Amniotic stem cell (primary cell): ENCODE measurements at regions not wholly inside any gene's neighbourhood (a gene's known extent, or its start where the extent isn't known, plus 50 kb on each side); places are given as distances from the start of the nearest gene placed in this dataset.

Source experiments
- DNase-seq: peaks from one replicate; lab custom pipeline; 2025; lab: John Stamatoyannopoulos, UW

- no peak for DNase-seq
Measured at GRCh38 chr7:155216475-155217272, 81.0 kb upstream of the INSIG1 start.

- DNase-seq: no peak
Measured at GRCh38 chr7:155217634-155218033, 80.0 kb upstream of the INSIG1 start.

GRCh38 chr7:155218276-155219153 lies 79.2 kb upstream of the INSIG1 start:
- no peak for DNase-seq

- no peak for DNase-seq
Measured at GRCh38 chr7:155219154-155219531, 78.5 kb upstream of the INSIG1 start.

DNA sequence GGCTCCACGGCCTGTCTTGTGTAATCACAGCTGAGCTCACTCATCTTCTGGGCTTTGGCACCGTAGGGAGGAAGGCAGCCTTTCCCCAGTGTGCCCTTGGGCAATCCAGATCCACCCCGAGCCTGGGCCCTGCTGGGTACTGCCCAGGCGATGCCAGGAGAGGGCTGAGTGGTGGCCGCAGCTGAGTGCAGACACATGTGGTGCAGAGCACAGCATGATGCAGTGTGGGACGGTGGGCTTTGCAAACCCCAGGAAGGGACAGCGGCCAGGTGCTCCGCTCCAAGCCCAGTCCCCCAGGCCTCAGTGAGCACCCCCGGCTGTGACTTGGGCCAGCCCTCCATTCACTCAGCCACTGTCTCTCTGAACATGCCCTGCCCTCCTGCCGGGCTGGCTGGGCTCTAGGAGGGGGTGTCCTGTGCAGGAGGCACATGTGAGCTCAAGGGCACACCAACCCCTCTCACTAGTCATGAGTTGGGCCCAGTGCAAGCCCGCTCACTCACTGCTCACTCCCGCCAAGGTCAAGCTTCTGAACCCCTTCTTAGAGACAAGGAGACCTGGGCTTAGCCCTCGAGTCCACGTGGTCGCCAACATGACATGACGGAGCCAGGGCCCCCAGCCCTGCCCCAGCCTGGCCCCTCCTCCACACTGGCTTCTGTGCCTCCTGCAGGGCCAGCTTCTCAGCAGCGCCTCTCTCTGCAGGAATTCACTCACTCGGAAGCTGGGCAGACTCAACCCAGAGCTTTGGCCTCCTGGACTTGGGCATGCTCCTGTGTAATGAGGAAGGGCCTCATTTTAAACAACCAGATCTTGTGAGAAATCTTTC lies 77.5 kb upstream of the INSIG1 start:
- no peak for DNase-seq

DNA sequence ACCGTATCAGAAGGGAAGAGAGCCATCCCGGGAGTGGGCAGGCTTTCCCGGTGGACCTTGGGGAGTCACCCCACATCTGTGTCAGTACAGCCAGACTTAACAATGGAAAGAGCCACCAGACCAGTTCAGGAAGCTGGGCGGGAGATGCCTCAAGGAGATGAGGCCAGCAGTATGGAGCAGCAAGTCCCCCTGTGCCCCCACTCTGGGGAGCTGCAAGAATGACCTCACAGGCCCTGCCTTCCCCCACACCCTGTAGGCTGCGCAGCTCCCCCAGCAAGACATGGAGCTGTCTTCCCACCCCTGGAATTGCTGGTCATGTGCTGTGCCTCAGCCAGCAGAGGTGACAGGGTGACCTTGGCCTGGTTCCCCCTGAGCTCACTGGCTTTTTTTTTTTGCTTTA lies 76.8 kb upstream of the INSIG1 start:
- no peak for DNase-seq

GRCh38 chr7:155221547-155221946 lies 76.1 kb upstream of the INSIG1 start:
- no peak for DNase-seq

DNA sequence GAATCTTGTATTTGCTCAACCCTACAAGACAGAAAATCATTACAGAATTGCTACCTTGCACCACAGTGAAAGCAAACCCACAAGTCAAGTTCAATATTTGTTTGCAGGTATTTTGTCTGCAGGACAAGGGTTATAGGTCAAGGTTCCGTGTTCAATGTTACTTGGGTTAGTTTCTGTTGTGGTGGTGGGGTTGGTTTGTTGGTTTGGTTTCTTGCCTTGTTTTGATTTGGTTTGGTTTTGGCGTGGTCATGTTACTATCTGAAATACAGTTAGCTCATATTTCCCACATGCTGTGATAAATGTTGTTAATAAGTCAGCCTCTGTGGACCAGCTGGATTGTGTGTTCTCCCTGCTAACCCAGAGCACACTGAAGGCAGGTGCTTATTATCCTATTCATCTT lies 75.6 kb upstream of the INSIG1 start:
- DNase-seq: no peak

GRCh38 chr7:155222573-155222972 lies 75.1 kb upstream of the INSIG1 start:
- no peak for DNase-seq

DNA sequence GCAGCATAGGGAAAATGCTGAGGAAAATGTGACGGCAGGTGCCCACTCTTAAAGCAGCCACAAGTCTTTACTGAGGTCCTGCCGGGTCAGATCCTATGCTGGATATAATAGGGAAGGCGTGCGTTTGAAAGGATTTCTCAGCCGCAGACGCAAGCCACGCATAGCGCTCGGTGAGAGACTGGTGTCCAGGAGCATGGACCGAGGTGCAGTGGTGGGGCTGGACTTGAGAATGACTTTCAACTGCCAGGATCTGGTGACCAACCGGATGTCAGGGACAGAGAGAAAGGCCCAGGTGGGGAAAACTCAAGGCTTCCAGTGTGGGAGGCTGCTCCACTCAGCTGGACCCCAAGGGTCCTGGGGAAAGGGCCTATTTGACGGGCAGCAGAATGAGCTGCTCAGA lies 74.7 kb upstream of the INSIG1 start:
- no peak for DNase-seq

DNA sequence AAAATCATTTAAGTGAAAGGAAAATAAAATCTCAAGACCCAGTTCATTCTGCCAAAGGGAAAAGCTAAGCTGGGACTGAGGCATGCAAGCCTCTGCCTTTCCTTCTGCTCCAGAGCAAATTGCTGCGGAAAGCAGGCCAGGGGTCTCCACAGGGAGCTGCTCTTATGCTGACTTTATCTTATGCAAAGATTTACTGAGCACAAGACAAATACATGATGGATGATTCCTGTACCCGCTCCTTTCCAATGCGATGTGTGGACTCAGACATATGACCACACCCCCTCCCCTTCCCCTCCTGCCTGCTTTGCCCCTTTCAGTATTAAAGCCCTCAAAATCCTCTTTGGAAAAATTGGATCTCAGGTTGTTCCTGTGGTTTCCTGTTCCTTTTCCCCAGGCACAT lies 74.2 kb upstream of the INSIG1 start:
- DNase-seq: no peak

DNA sequence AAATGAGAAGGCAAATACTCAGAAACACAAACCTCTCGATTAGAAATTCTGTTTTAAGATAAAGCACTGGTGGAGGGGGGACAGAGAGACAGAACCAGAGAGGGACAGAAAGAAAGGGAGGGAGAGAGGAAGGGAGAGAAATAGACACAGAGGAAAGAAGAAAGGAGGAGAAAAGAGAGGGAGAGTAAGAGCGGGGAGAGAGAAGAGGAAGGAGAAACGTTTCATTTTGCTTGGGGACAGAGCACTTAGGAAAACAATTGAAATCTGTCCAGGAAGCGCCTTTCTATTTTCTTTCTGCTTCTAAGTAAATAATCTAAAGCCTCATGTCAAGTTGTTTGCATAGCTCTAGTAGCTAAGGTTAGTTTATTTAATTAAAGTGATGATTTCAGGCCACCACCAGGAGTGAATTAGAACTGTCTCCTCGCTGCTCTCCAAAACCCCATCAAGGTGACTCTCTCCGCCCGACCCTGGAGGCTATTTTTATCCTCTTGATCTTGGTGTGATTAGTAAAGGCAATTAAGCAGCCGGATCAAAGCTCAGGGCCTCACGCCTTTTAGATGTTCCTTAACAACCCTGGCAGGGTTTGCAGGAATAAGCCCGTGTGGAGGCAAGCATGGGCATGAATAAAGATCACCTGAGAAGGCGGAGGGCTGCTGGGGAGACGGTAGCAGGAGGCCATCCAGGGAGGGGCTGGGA lies 73.4 kb upstream of the INSIG1 start:
- no peak for DNase-seq

DNA sequence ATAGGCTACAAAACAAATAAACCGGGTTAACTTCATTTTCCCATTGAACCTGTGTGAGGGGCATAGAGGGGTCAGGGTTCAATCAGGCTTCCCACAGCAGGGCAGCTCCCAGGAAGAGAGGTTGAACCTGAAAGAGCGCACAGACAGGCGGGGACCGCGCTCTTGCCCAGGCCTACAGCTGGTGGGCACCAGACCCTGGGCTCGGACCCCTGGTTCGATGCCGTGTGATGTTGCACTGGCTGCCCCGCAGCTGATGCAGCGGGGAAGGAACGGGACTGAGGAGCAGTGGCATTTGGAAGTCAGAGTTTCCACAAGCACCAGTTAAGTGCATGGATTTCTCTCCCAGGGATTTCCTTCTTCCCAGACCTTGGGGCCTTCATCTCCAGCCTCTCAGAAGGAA lies 72.6 kb upstream of the INSIG1 start:
- DNase-seq: no peak

DNA sequence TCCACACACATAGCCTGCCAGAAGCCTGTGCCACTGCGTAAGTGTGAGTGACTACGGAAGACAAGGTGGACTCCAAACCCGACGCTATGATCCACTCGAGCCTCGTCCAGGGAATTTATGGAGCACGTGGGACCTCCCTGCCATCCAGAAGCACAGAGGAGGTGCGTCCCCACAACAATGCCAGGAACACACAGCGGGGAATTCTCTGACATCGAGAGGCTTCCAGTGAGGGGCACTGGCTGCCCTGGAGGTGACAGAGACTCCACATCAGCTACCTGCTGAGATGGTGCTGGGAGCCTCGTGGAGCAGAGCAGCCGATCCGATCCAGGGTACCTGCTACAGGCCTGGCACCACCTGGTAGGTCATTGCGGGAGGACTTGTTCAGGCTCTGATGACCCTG lies 72.2 kb upstream of the INSIG1 start:
- DNase-seq: no peak

GRCh38 chr7:155226261-155227003 lies 71.2 kb upstream of the INSIG1 start:
- no peak for DNase-seq

DNA sequence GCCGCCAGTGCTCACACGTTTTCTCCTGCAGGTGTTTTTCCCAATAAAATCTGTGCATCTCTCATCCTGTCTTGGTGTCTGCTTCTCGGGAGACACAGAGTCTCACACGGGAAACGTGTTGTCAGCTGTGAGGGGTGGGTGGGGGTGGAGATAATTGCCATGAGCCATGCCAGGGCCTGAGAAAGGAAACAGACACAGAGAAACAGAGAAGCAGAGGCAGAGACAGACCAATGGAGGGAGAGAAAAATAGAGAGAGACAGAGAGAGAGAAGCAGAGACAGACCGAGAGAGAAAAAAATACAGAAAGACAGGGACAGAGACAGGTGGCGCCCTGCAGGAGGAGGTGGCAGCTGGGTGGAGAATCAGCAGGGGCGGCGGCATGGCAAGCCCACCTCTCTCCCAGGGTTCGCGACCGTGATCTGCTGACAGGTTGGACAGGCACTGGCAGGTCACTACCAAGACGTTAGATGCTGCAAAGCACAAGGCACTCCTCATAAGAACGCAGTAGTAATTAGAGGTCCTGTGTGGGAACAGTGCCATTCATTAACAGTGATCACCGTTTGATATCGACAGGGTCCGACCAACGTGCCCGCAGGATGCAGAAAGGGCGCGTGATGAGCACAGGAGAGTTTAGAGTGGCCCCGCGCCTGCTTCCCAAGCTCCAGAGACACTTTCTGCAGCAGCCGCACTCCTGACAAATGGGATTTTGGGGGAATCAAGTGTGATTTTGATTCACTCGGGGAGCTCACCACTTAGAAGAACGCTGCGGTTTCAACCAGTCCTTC lies 70.5 kb upstream of the INSIG1 start:
- no peak for DNase-seq

DNA sequence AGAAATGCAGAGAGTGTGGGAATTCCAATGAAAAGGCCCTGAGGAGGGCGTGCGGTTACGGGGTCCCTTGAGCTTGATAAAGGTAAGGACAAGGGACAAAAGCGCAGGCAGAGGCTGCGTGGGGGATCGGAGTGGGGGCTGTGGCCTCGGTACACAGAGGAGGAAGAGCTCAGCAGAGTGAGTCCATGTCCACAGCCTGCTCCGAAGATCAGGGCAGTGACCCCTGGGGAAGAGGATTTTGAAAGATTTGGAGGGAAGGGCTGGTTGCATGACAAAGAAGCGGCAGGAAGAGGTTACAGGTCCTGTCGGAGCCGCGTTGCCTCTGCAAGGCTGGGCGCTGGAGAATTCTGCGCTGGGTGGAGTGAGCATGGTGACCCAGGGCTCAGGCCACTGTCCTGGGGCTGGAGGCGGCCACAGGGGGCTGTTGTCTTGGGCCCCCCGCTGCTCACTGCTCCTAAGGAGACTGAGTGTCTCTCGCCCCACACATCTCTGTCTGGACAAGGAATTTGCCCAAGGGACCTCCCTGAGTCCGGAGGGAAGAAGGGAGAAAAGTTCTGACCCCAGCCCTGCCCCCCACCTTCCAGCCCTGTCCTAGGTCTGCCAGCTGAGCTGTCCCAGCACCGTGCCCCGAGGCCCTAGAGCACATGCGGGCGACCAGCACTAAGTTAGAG lies 69.8 kb upstream of the INSIG1 start:
- DNase-seq: no peak

DNA sequence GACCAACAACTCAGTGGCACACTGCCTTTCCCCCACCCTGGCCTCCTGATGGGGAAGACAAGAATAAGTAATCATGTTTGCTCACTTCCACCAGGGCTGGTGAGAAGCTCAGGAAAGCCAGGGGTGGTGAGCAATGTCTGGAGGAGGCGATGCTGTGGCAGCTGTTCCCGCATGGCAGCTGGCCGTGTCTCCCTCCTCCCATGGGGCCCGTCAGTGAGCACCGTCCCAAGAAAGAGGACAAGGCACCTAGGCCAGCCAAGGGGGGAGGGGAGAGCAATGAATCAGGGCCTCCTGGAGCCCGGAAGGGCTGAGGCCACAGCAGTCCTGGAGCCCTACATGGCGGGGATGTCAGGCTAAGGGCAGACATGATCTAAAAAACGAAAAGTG lies 69.2 kb upstream of the INSIG1 start:
- no peak for DNase-seq

DNA sequence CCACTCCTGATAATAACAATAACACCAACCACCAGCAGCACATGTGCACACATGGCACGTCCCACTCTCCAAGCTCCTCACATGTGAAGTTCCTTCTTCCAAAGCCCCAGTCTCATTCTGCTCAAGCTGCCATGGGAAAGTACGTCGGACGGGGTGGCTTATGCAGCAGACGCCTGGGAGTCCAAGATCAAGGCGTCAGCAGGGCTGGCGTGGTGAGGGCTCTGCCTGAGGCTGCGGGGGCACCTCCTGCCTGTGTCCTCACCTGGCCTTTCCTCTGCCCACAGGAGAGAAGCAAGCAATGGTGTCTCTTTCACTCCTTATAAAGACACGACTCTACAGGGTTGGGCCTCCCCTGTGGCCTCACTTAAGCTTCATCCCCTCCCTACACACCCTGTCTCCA lies 68.8 kb upstream of the INSIG1 start:
- DNase-seq: no peak
